Activated T-cell treated with anti-CD3 and anti-CD28 coated beads for 4 hours (primary cell): ENCODE measurements at regions not wholly inside any gene's neighbourhood (a gene's known extent, or its start where the extent isn't known, plus 50 kb on each side); places are given as distances from the start of the nearest gene placed in this dataset.
"Not testable (repeated sequence)": the region's sequence is repeated elsewhere in the genome, so short reads cannot be mapped to it uniquely, and the experiment has no call there.

Experiments
- DNase-seq: peaks from one replicate; pipeline ENCODE4 v3.0.0-alpha.2; 2020

DNA sequence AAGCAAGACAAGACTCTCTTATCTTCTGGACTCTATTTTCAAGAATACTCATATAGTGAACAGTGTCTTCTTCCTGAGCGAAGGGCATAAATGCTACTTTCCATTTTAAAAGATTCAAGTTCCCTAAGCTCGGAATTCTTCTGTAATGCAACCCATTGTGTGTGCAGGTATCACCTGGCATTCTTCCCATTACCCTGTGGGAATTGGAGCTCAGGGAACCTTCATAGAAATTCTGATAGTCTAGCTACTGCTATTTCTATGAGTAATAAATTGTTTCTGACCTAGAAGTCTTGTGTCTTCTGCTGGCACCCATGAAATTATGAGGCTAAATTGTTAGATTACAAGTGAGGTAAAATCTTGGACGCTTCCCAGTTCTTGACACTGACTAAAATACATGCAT, 324.1 kb upstream of the DIPK2B start:
- DNase-seq = no peak

- no peak for DNase-seq
These were observed 323.6 kb upstream of the DIPK2B start for GRCh38 chrX:45524296-45524695.

DNA sequence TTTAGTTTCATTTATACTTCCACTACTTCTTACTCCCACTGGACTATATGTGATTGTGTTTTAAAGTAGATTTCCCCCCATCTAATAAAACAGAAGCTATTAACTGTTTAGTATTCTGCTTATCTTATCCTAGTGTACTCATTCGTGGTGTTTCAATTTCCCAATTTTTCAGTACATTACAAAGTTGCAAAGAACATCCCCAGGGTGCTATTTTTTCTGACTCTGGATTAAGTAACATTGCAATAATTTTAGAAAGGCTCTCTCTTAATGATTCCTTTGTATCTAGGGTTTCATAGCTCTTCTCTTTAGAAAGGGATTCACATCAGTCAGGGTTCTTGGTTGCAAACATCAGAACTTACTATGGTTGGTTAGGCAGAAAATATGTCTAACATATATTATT, 317.9 kb upstream of the DIPK2B start:
- no peak for DNase-seq

DNA sequence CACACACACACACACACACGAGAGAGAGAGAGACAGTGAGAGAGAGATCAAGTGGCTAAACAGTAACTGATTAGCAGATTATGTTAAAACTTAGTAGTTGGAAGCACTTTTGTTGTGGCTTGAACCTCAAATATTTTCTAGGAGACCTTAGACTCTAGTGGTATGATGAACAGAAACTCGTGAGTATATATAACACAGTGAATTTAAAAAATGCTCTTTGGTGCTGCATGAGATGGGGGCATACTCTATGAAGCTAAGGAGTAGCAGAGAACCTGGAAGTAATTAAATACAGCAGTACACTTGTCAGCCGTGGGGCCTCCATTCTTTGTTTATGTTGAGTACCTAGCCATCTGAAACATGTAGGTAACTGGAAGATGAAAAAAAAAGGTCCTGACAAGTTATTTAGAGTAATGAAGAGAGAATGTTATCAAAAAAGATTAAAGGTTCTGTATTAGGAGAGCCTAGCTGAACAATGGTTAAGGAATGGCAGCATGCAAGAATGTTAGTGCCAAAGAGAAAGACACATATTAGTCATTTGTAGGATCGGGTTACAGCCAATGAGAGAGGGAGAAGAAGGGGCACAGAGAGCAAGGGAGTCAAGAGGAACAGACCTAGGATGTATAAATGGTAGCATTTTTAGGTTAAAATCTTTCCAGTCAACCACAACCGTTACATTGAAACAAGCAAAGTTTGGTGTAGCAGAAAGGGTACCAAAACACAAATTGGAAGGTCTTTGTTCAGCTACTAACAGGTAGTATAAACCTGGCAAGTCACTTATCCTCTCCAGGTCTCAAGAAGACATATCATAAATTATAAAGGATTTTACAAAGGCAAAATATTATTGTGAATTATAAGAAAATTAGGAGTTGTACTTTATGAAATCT, 316.7 kb upstream of the DIPK2B start:
- no peak for DNase-seq

- DNase-seq = peak; percentile 7
These were observed 314.9 kb upstream of the DIPK2B start for GRCh38 chrX:45515262-45516215.

DNA sequence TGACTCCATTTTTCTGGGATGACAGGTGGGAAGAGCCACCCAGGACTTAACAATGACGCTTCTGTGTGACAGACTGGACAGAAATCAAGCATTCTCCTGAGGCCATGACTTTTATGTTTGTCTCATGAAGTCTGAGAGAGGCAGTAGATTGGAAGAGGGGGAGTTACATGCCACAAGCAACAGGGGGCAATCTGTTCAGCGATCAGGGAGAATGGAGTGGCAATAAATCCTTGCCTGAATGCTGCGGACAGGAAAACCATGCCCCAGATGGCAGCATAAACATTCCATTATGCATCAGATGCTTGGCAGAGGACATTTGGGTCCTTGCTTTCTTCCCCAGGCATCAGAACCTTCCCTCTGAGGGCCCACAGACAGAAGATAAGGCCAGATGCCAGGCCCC, 312.4 kb upstream of the DIPK2B start:
- DNase-seq = no peak

- DNase-seq = no peak
These were observed 307.8 kb upstream of the DIPK2B start for GRCh38 chrX:45508454-45508853.

DNA sequence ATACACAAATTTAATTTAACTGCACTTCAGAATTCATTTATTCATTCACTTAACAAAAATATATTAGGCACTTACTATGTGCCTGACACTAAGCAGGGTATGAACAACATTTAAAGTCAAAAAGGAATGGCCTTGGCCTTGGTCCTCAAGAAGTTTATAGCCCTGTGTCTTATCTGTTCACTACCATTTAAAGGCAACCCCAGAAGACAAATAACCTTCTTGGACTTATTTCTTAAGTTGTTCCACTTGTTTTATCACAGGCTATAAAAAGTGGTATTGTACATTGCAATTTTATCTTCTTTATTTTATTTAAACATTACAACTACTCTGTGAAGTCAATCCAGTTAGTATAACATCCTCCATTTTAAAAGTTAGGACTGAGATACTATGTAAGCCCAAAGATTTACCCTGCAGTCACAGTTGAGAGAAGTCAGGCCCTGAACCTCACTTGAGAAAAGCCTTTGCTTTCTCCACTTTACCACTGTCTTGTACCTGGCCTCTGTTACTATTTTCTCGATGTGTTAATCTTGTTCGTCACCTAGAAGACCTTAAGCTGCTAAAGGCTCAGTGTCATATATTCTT, 305.6 kb upstream of the DIPK2B start:
- DNase-seq = no peak

- no peak for DNase-seq
These were observed 304.5 kb upstream of the DIPK2B start for GRCh38 chrX:45505214-45505613.

- not testable (repeated sequence) for DNase-seq
These were observed 303.2 kb upstream of the DIPK2B start for GRCh38 chrX:45503787-45504362.

DNA sequence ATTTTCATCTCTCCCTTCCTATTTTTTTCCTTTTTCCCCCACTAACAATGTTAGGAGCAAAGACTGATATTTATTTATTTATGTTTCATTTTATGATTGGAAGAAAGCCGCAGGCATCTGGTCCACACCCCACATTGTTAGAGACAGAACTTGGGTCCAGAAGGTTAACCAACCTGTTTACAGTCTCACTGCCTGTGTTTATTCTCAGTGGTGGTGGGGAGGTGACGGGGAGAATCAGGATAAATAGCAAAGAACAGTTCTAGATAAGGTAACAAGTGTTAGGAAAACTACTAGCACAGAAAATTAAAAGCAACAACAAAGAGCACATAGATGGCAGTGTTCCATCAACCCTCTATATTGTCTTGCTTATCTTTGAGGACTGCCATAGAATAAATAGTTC, 301.7 kb upstream of the DIPK2B start:
- no peak for DNase-seq

DNA sequence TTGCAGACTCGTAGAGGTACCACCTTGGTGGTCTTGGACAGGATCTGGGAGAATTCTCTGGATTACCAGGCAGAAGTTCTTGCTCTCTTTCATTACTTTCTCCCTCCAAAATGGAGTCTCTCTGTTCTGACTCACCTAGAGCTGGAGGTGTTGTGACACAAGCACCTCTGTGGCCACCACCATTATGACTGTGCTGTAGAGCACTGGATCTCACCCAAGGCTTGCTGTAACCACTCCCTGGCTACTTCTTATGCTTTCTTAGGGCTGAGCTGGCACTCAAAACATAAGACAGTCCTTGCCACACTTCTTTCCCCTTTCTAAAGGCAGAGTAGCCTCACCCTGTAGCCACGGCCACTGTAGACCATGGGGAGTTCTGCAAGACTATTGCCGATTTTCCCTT, 296.6 kb upstream of the DIPK2B start:
- DNase-seq = no peak

GRCh38 chrX:45485719-45486118, 285.0 kb upstream of the DIPK2B start:
- no peak for DNase-seq

GRCh38 chrX:45479835-45480422, 279.3 kb upstream of the DIPK2B start:
- no peak for DNase-seq

DNA sequence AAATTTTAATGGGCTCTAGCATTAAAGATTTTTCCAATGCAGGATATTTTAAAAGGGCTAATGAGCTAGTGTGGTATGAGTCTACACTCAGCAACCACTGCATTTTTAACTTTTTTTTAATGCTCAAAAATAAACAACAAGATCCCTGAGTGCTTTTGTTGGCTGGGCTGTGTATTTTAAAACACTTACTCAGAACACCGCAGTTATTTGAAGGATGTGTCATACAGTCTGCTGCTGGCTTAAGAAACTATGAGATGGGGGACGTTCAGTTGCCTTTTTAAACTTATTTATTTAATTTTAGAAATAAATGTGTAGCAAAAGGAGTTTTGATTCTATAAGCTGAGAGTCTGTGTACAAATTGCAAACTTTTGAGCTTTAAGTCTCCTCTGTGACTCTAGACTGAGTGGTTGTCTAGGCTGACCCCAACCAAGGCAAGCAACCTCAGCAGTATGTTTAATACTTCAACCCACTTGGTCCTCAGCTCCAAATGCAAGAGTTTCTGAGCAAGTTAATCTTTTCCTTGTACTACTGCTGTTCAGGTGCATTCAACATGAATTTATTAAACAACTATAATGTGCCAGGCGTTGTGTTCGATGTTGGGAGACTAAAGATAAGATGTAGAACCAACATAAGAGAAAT, 278.6 kb upstream of the DIPK2B start:
- DNase-seq = no peak

GRCh38 chrX:45472968-45473367, 272.3 kb upstream of the DIPK2B start:
- no peak for DNase-seq

GRCh38 chrX:45467537-45467936, 266.9 kb upstream of the DIPK2B start:
- DNase-seq = not testable (repeated sequence)

DNA sequence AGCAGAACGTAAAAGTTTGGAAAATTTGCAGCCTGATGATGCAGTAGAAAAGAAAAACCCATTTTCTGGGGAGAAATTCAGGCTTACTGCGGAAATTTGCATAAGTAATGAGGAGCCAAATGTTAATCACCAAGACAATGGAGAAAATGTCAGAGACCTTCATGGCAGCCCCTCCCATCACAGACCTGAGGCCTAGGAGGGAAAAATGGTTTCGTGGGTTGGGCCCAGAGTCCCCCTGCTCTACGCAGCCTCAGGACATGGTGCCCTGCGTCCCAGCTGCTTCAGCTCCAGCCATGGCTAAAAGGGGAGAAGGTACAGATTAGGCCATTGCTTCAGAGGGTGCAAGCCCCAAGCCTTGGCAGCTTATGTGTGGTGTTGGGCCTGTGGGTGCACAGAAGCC, 255.1 kb upstream of the DIPK2B start:
- not testable (repeated sequence) for DNase-seq

DNA sequence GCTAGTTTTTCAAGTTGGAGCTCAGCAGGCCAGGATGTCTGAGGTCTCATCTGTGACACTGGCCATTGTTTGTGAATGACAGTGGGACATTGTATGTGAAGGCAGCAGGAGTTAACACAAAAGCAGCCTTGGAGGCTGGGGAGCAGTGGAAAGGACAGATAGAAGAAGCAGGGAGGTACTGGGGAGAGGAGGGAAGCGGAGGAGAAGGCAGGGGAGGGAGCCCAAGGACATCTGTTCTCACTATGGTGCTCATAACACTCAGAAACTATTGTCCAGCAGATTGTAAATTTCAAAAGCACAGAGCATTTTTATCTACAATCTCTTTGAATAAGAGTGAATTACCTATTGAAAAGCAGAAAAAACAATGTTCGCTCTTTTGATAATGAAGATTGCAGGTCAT, 253.6 kb upstream of the DIPK2B start:
- no peak for DNase-seq

DNA sequence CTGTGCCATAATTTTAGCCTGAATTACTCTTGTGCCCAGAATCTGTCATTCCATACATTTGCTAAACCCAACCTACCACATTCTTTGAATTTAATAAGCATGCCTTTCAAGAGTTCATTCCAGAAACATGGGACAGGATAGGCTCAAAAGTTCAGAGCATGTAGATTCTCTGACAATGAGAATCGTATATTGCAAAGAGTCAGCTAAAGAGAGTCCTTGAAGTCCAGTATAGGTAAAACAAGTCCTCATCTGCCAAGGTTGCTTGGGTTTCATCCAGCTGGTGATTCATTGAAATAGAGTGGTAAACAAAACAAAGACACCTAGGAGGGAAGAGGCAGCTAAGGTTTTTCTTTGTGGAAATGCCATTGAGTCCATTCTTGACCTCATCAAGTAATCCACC, 249.3 kb upstream of the DIPK2B start:
- no peak for DNase-seq

GRCh38 chrX:45447995-45448394, 247.3 kb upstream of the DIPK2B start:
- DNase-seq = no peak

- no peak for DNase-seq
These were observed 246.7 kb upstream of the DIPK2B start for GRCh38 chrX:45447331-45447730.
